Stimulated activated CD8-positive, alpha-beta memory T cell treated with anti-CD3 and anti-CD28 coated beads, Interleukin-2, amount 100 ng/mL, for 48 hours (primary cell): ENCODE measurements at regions not wholly inside any gene's neighbourhood (a gene's known extent, or its start where the extent isn't known, plus 50 kb on each side); places are given as distances from the start of the nearest gene placed in this dataset.

Source experiments
- DNase-seq, 2 donors: peaks; one replicate each; pipeline ENCODE4 v3.0.0-alpha.2; 2020; ENCODE audit warnings: low read depth in 2 of 2

GRCh38 chr17:6940186-6940649 is 55.6 kb upstream of the ALOX12 start:
- DNase-seq: no peak

- no peak for DNase-seq
Observed at GRCh38 chr17:6941989-6942388, 53.9 kb upstream of the ALOX12 start.

- DNase-seq: no peak
Observed at GRCh38 chr17:6943406-6943805, 52.4 kb upstream of the ALOX12 start.
